HepG2 (cell line): ENCODE measurements at regions not wholly inside any gene's neighbourhood (a gene's known extent, or its start where the extent isn't known, plus 50 kb on each side); places are given as distances from the start of the nearest gene placed in this dataset.

ENCODE experiments used
- ATAC-seq: fragments of 200-7000 bp; cut with Tn5 transposase; 3 replicates; pipeline ENCODE4 v1.9.1; 2020; ENCODE audit warnings: mild to moderate bottlenecking, moderate library complexity
- BruUV-seq: library from RNA; stranded (reverse); fragments of 400-500 nt; replicated peaks from 2 replicates; lab custom pipeline; 2021; lab: Mats Ljungman, UMichigan
- CTCF ChIA-PET: fragments of 300-600 bp; formaldehyde crosslinking; extraction: SDS; loops from one replicate; lab custom pipeline; 2021; ENCODE audit warnings: low total read pairs, inconsistent platforms, low intra/inter-chr PET ratio; lab: Yijun Ruan, JAX
- POLR2A ChIA-PET: fragments of 350-600 bp; sonication (Branson Sonifier 250); formaldehyde crosslinking; loops from one replicate; lab custom pipeline; 2020; ENCODE audit warnings: antibody characterized with exemption, inconsistent platforms; lab: Yijun Ruan, JAX
- DNase-seq: peaks from one replicate; pipeline ENCODE4 v3.0.0-alpha.2; 2015; ENCODE audit warnings: low spot score
- FAIRE-seq: peaks from 3 replicates; lab custom pipeline; 2011; peaks lifted over from hg19 to GRCh38; lab: Jason Lieb, UNC
- H2AFZ ChIP-seq: one replicate; pipeline ENCODE4 v1.6.1; 2011; ENCODE audit warnings: low read length, inconsistent platforms
- H3K27ac ChIP-seq: fragments of 300-600 bp; 3 replicates; pipeline ENCODE4 v1.8.0; 2011; ENCODE audit warnings: mixed run types, mild to moderate bottlenecking, mixed read lengths, low read length, inconsistent platforms; ENCODE audit not compliant: insufficient read depth; ENCODE audit errors: extremely low read length
- H3K27me3 ChIP-seq, 2 experiments: fragments of 200-600 bp in 1 of 2; 2 replicates in 1 of 2; 3 replicates in 1 of 2; pipeline versions ENCODE4 v1.6.0 to v1.8.0; 2011; ENCODE audit warnings: low read length in 2 of 2, mild to moderate bottlenecking in 2 of 2, moderate library complexity in 2 of 2, inconsistent platforms in 1 of 2; ENCODE audit not compliant: insufficient read depth in 2 of 2, control insufficient read depth in 1 of 2
- H3K36me3 ChIP-seq, 2 experiments: fragments of 200-600 bp in 1 of 2; replicated peaks in 1 of 2; 2 replicates in 1 of 2; 3 replicates in 1 of 2; pipeline versions ENCODE4 v1.5.1 to v1.8.0; 2011; ENCODE audit warnings: low read length in 2 of 2, inconsistent platforms in 1 of 2; ENCODE audit not compliant: insufficient read depth in 2 of 2, control insufficient read depth in 1 of 2
- H3K4me1 ChIP-seq: 2 replicates; pipeline ENCODE4 v1.5.1; 2012; ENCODE audit warnings: low read length, inconsistent platforms; ENCODE audit not compliant: insufficient read depth
- H3K4me2 ChIP-seq: 2 replicates; pipeline ENCODE4 v1.6.0; 2011; ENCODE audit warnings: low read depth, low read length, inconsistent platforms
- H3K4me3 ChIP-seq, 3 experiments: fragments of 200-600 bp in 1 of 3; sonication (generic), shearing (Covaris generic) in 1 of 3; replicated peaks in 1 of 3; 2 replicates each; pipeline ENCODE4 v1.5.1; 2011 to 2016; ENCODE audit warnings: low read length in 3 of 3, inconsistent platforms in 2 of 3, low read depth in 2 of 3, mild to moderate bottlenecking in 2 of 3, control low read depth in 1 of 3, mixed read lengths in 1 of 3; ENCODE audit not compliant: insufficient read depth in 1 of 3
- H3K79me2 ChIP-seq: one replicate; pipeline ENCODE4 v1.6.1; 2011; ENCODE audit warnings: low read length, inconsistent platforms; ENCODE audit not compliant: insufficient read depth
- H3K9ac ChIP-seq: 2 replicates; pipeline ENCODE4 v1.6.0; 2011; ENCODE audit warnings: mild to moderate bottlenecking, low read depth, low read length, inconsistent platforms; ENCODE audit not compliant: insufficient read depth
- H3K9me3 ChIP-seq: 2 replicates; pipeline ENCODE4 v1.5.1; 2012; ENCODE audit warnings: mild to moderate bottlenecking, low read length
- H4K20me1 ChIP-seq: 2 replicates; pipeline ENCODE4 v1.6.0; 2011; ENCODE audit warnings: inconsistent platforms, mild to moderate bottlenecking, low read length, moderate library complexity; ENCODE audit not compliant: insufficient read depth
- ELF1 ChIP-seq: sonication (generic); formaldehyde crosslinking; IDR thresholded peaks from 2 replicates; pipeline ENCODE4 v1.4.0; 2020; ENCODE audit warnings: missing genetic modification reagents
- GFI1 ChIP-seq: sonication (generic); formaldehyde crosslinking; IDR thresholded peaks from 2 replicates; pipeline ENCODE4 v1.5.0; 2020; ENCODE audit warnings: missing genetic modification reagents, mild to moderate bottlenecking, borderline replicate concordance
- GPN1 ChIP-seq: sonication (generic); formaldehyde crosslinking; IDR thresholded peaks from 2 replicates; pipeline ENCODE4 v1.5.1; 2020; ENCODE audit warnings: missing genetic modification reagents, borderline replicate concordance
- SALL2 ChIP-seq: sonication (generic); formaldehyde crosslinking; IDR thresholded peaks from 2 replicates; pipeline ENCODE4 v1.8.1; 2023; ENCODE audit warnings: mild to moderate bottlenecking, missing genetic modification reagents, inconsistent platforms
- ZFP82 ChIP-seq: sonication (generic); formaldehyde crosslinking; IDR thresholded peaks from 2 replicates; pipeline ENCODE4 v1.5.1; 2020; ENCODE audit warnings: mild to moderate bottlenecking, missing genetic modification reagents, borderline replicate concordance
- ZNF282 ChIP-seq: fragments of 450-650 bp; IDR thresholded peaks from 2 replicates; pipeline ENCODE4 v1.6.1; 2018; ENCODE audit not compliant: partially characterized antibody
- ZNF367 ChIP-seq: sonication (generic); formaldehyde crosslinking; IDR thresholded peaks from 2 replicates; pipeline ENCODE4 v1.4.0; 2020; ENCODE audit warnings: missing genetic modification reagents, borderline replicate concordance
- ZNF460 ChIP-seq: sonication (generic); formaldehyde crosslinking; IDR thresholded peaks from 2 replicates; pipeline ENCODE4 v1.5.1; 2020; ENCODE audit warnings: missing genetic modification reagents, mild to moderate bottlenecking, borderline replicate concordance
- ZNF546 ChIP-seq: sonication (generic); formaldehyde crosslinking; conservative IDR thresholded peaks from 2 replicates; pipeline ENCODE4 v1.8.1; 2023; ENCODE audit warnings: mild to moderate bottlenecking, missing genetic modification reagents
- WGBS: methylation state at CpG from one replicate; pipeline ENCODE4 v1.1.6; 2017; ENCODE audit warnings: low lambda C conversion rate; 5-methylcytosine and 5-hydroxymethylcytosine counted together
- in situ Hi-C: cut with HindIII; loops from 2 replicates; pipeline ENCODE4 v1.10.0; 2017; ENCODE audit warnings: low pct_unique_long_range_greater_than_20kb; ENCODE audit not compliant: extremely low pct_ligation_motif_present
- intact Hi-C: fragments of 100-400 bp; cut with micrococcal nuclease; formaldehyde crosslinking; loops from one replicate; pipeline ENCODE4 v1.10.0; 2022; ENCODE audit not compliant: unreplicated experiment
- TF ChIP-seq, protein P1 (sequence below): sonication (generic); formaldehyde crosslinking; conservative IDR thresholded peaks from 2 replicates; pipeline ENCODE4 v1.4.0; 2020; ENCODE audit warnings: missing genetic modification reagents
- TF ChIP-seq, protein P2 (sequence below): sonication (generic); formaldehyde crosslinking; IDR thresholded peaks from 2 replicates; pipeline ENCODE4 v1.4.0; 2020; ENCODE audit warnings: missing genetic modification reagents, borderline replicate concordance

DNA sequence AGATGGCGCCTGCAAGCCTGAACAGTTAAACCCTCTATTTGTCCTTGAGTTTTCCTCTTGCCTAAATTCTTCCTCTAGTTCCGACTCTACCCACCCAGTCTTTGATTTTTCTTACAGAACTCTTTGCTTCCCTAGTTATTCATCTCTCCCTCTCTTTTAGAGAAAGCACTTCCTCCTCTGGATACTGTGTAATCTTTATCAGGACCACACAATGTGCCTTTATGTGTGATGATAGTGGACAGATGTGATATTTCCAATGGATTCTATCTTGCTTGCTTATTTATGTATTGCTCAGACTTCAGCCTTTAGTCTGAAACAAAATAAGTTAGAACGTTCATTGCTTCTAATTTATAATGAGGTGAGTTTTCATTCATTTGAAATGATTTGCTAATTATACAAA, 79.5 kb upstream of the CAV2 start:
- no peaks in the 10 kb centered on the region for H3K4me1 ChIP-seq
- H3K36me3 ChIP-seq, result no peaks in the 10 kb centered on the region
- CTCF ChIA-PET, result no interaction called here
- no peaks in the 10 kb centered on the region for H3K79me2 ChIP-seq
- H3K9me3 ChIP-seq, result no peaks in the 10 kb centered on the region
- ATAC-seq (no peak), DNase-seq (no peak), FAIRE-seq (no peak)
- no peaks in the 10 kb centered on the region for H4K20me1 ChIP-seq
- no peaks in the 10 kb centered on the region for H3K27me3 ChIP-seq
- in situ Hi-C loops (no loop called here), intact Hi-C loops (no loop called here)
- H3K9ac ChIP-seq, result no peak overlapping the region
- H3K4me3 ChIP-seq, result no peak overlapping the region
- no peak overlapping the region for H3K4me2 ChIP-seq
- 16% methylated on average over 3 of the region's 3 CpGs for WGBS
- POLR2A ChIA-PET, result no interaction called here
- BruUV-seq, result no TSS peak
- TF ChIP-seq SALL2 (CRISPR knock-in tag) (no peak), ZNF460 (CRISPR knock-in tag) (no peak), ZFP82 (no peak), ZNF367 (CRISPR knock-in tag) (no peak), ZNF282 (no peak), ZNF546 (CRISPR knock-in tag) (no peak), GFI1 (CRISPR knock-in tag) (no peak), GPN1 (CRISPR knock-in tag) (no peak), ELF1 (no peak)
- TF ChIP-seq, protein P1, sequence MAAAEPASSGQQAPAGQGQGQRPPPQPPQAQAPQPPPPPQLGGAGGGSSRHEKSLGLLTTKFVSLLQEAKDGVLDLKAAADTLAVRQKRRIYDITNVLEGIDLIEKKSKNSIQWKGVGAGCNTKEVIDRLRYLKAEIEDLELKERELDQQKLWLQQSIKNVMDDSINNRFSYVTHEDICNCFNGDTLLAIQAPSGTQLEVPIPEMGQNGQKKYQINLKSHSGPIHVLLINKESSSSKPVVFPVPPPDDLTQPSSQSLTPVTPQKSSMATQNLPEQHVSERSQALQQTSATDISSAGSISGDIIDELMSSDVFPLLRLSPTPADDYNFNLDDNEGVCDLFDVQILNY (CRISPR knock-in tag), result no peak
- no peak overlapping the region for H3K27ac ChIP-seq
- no peak overlapping the region for H2AFZ ChIP-seq

DNA sequence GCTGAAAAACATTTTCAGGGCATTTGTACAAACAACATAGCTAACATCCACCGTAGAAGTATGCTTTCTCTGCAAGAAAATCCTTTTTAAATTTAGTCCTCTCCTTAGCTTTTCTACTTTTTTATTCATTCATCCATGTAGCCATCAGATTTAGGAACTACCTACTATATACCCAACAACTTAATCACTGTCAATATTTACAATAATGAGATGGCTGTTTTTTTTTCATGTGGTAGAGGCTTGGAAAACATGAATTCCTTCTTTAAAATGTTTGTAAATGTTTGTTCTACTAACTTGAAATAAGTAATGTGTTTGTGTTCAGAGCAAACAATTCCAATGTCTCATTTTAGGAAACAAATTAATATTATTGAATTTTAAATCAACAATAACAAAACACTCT, 78.2 kb upstream of the CAV2 start:
- Histone ChIP-seq H3K4me1 (no peaks in the 10 kb centered on the region), H3K79me2 (no peaks in the 10 kb centered on the region), H4K20me1 (no peaks in the 10 kb centered on the region), H3K9me3 (no peaks in the 10 kb centered on the region), H3K9ac (no peak overlapping the region), H3K27ac (no peak overlapping the region), H2AFZ (no peak overlapping the region), H3K4me3 (no peak overlapping the region), H3K4me2 (no peak overlapping the region), H3K36me3 (no peaks in the 10 kb centered on the region), H3K27me3 (no peaks in the 10 kb centered on the region)
- ATAC-seq, result no peak
- FAIRE-seq, result no peak
- ChIA-PET CTCF (no interaction called here), POLR2A (no interaction called here)
- BruUV-seq, result no TSS peak
- in situ Hi-C loops (no loop called here), intact Hi-C loops (no loop called here)
- DNase-seq, result no peak
- 43% methylated on average over 1 of the region's 1 CpG for WGBS
- TF ChIP-seq, protein P2, sequence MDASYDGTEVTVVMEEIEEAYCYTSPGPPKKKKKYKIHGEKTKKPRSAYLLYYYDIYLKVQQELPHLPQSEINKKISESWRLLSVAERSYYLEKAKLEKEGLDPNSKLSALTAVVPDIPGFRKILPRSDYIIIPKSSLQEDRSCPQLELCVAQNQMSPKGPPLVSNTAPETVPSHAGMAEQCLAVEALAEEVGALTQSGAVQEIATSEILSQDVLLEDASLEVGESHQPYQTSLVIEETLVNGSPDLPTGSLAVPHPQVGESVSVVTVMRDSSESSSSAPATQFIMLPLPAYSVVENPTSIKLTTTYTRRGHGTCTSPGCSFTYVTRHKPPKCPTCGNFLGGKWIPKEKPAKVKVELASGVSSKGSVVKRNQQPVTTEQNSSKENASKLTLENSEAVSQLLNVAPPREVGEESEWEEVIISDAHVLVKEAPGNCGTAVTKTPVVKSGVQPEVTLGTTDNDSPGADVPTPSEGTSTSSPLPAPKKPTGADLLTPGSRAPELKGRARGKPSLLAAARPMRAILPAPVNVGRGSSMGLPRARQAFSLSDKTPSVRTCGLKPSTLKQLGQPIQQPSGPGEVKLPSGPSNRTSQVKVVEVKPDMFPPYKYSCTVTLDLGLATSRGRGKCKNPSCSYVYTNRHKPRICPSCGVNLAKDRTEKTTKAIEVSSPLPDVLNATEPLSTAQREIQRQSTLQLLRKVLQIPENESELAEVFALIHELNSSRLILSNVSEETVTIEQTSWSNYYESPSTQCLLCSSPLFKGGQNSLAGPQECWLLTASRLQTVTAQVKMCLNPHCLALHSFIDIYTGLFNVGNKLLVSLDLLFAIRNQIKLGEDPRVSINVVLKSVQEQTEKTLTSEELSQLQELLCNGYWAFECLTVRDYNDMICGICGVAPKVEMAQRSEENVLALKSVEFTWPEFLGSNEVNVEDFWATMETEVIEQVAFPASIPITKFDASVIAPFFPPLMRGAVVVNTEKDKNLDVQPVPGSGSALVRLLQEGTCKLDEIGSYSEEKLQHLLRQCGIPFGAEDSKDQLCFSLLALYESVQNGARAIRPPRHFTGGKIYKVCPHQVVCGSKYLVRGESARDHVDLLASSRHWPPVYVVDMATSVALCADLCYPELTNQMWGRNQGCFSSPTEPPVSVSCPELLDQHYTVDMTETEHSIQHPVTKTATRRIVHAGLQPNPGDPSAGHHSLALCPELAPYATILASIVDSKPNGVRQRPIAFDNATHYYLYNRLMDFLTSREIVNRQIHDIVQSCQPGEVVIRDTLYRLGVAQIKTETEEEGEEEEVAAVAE (CRISPR knock-in tag), result no peak
